GM19452 (cell line): ENCODE measurements at regions not wholly inside any gene's neighbourhood (a gene's known extent, or its start where the extent isn't known, plus 50 kb on each side); places are given as distances from the start of the nearest gene placed in this dataset.

Experiments used
- ATAC-seq: cut with Tn5 transposase; IDR thresholded peaks from one replicate; pipeline ENCODE4 v1.9.1; 2021; ENCODE audit not compliant: unreplicated experiment

- no peak for ATAC-seq
These were observed 116.3 kb downstream of the NAV1 start for GRCh38 chr1:201655243-201655642.

GRCh38 chr1:201655910-201656309 lies 117.0 kb downstream of the NAV1 start:
- no peak for ATAC-seq

- no peak for ATAC-seq
These were observed 117.5 kb downstream of the NAV1 start for GRCh38 chr1:201656311-201657032.

- ATAC-seq, result no peak
These were observed 120.6 kb downstream of the NAV1 start for GRCh38 chr1:201659572-201659971.

GRCh38 chr1:201660931-201661822 lies 122.2 kb downstream of the NAV1 start:
- no peak for ATAC-seq

- ATAC-seq, result no peak
These were observed 123.0 kb downstream of the NAV1 start for GRCh38 chr1:201661823-201662359.

- ATAC-seq, result no peak
These were observed 123.7 kb downstream of the NAV1 start for GRCh38 chr1:201662646-201663045.

- ATAC-seq, result no peak
These were observed 124.7 kb downstream of the NAV1 start for GRCh38 chr1:201663491-201664113.

- ATAC-seq, result no peak
These were observed 126.1 kb downstream of the NAV1 start for GRCh38 chr1:201665036-201665435.

- ATAC-seq, result no peak
These were observed 127.2 kb downstream of the NAV1 start for GRCh38 chr1:201666102-201666501.

GRCh38 chr1:201666645-201667044 lies 127.7 kb downstream of the NAV1 start:
- no peak for ATAC-seq

GRCh38 chr1:201667479-201667878 lies 128.6 kb downstream of the NAV1 start:
- ATAC-seq, result no peak

- ATAC-seq, result no peak
These were observed 131.6 kb downstream of the NAV1 start for GRCh38 chr1:201670517-201670916.

GRCh38 chr1:201672685-201673084 lies 133.8 kb downstream of the NAV1 start:
- ATAC-seq, result no peak

GRCh38 chr1:201673093-201673492 lies 134.2 kb downstream of the NAV1 start:
- ATAC-seq, result no peak

GRCh38 chr1:201673915-201674314 lies 135.0 kb downstream of the NAV1 start:
- ATAC-seq, result no peak

- ATAC-seq, result no peak
These were observed 136.2 kb downstream of the NAV1 start for GRCh38 chr1:201675143-201675542.

- ATAC-seq, result no peak
These were observed 137.3 kb downstream of the NAV1 start for GRCh38 chr1:201676197-201676596.

- no peak for ATAC-seq
These were observed 137.7 kb downstream of the NAV1 start for GRCh38 chr1:201676641-201677040.

GRCh38 chr1:201678264-201679101 lies 139.6 kb downstream of the NAV1 start:
- ATAC-seq, result no peak

GRCh38 chr1:201681375-201681774 lies 142.4 kb downstream of the NAV1 start:
- ATAC-seq, result no peak
